8988T (cell line): ENCODE measurements at regions not wholly inside any gene's neighbourhood (a gene's known extent, or its start where the extent isn't known, plus 50 kb on each side); places are given as distances from the start of the nearest gene placed in this dataset.
"Not testable (repeated sequence)": the region's sequence is repeated elsewhere in the genome, so short reads cannot be mapped to it uniquely, and the experiment has no call there.

ENCODE experiments used
- DNase-seq: peaks from one replicate; pipeline ENCODE4 v3.0.0; 2011

DNA sequence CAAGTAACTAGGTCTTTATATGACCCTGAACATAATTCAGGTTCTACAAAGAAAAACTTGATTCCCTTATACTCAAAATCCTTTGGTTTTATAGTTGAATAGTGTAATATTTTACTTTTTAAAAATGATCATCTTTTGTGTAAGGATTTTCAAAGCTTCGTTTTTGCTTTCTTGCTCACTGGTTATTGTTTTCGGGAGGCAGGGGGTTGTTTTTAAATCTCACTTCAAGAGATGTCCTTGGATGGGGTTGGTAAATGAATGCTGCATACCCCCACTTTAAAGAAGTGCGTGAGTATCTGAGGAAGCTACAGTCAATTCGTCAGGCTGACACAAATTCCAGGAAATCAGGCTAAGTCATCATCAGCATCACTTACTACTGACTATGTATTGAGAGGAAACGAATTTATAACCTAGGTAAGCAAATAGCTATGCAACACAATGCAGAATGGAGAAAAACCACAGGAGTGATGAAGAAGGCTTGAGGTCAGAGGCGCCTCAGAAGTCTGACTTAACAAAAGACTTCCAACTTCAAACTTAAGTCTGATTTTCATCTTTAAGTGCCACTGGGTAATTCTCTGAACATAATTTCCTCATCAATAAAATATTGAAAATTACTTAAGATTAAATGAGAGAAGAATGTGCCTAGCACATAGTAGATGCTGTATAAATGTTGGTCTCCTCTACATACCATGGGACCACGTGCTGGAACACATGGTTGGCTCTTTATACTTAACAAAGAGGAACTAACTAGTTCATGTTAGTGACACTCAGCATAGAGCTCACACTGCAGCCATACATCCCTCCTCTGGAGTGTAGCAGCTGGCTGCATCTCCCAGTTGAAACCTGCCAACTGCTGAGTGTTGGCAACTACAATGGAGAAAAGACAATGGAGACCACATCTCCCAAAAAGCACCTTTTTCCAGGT, 106.0 kb upstream of the KIF2A start:
- DNase-seq: no peak

DNA sequence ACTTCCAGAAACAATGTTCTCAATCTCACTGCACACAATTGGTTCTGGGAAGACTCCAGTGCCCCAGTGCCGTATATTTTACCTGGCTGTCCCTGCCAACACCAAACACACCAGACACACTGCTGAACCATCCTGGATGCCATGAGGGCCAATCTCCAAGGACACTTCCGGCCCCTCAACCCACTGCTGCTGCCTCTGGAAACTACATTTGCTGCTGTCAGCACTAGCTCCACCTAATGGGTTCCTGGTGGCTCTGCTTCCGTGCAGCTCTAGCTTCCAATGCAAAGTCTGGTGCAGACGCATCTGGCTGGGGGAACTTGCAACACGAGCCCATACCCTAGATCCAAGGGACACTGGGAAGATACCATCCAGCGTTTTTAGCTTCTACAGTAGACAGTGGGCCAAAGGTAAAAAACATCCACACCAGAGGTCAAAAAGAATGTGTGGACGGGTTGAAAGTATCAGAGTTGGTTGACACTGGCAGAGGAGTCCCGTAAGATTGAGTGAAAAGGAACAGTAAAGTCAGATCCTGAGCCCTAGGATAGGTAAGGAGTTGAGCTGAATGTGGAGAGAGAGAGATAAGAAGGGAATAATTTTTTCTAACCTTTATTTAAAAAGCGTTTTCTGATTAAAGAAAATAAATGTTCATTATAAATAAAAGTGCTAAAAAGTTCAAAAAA, 99.7 kb upstream of the KIF2A start:
- no peak for DNase-seq

DNA sequence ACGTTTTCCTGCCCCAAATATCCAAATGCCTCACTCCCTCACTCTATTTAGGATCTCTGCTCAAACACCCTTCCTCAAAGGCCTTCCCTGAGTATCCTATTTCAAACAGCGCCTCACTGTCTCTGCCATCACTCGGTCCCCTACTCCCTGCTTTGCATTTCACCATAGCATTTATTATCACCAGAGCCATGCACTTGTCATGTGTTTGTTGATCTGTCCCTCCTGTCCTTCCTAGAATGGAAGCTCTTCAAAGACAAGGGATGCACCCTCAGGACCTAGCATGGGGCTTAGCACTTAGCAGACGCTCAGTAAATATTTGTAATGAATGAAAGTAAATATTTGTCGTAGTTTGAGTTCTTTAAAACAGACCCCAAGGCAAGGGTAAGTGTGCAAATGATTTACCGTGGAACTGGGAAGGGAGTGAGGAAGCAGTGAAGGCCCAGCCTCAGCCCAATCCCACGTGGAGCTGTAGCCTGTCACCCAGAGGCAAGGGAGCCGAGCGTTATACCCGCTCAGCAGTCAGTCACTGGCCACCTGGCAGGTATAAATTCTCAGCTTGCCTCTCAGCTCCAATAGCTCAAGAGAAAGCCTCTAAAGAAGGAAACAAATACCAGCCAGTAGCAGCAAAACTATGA, 97.7 kb upstream of the KIF2A start:
- DNase-seq: no peak

DNA sequence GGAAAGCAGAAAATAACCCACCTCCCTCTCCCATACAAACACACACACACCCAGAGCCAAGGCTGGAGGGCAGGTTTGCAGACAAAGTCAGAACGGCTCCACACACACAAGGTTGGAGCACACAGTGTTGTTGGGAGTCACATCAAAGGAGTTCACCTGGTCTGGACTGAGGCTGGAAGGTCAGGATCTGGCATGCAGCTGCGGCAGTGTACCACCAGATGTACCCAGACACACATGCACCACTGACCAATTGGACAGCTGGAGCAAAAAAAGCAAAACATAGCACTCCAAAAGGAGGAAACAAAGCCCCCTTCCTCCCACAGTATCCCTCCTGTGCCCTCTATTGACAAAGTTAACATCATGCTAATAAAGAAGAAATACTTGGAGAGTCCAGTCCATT, 94.6 kb upstream of the KIF2A start:
- DNase-seq: no peak

GRCh38 chr5:62212648-62213047, 93.4 kb upstream of the KIF2A start:
- no peak for DNase-seq

- no peak for DNase-seq
Observed at GRCh38 chr5:62214701-62215100, 91.3 kb upstream of the KIF2A start.

- DNase-seq: not testable (repeated sequence)
Observed at GRCh38 chr5:62216603-62217002, 89.4 kb upstream of the KIF2A start.

DNA sequence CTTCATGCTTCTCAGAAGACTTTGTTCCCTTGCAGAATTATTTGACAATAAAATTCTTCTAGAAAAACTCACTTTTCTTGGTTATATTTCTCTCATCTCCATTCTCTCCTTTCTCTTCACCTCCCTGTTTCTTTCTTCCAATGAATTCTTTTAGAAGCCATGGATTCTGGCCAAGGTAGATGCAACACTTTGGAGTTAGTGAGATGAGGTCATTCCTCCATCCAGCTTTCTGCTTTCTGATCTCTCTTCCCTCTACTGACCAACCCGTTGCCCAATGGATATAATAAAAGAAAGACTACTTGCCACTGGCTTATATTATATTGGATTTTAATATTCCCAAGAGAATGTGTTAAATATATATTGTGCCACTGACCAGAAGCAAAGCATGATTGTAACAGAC, 88.9 kb upstream of the KIF2A start:
- not testable (repeated sequence) for DNase-seq

- DNase-seq: not testable (repeated sequence)
Observed at GRCh38 chr5:62218860-62219259, 87.1 kb upstream of the KIF2A start.

DNA sequence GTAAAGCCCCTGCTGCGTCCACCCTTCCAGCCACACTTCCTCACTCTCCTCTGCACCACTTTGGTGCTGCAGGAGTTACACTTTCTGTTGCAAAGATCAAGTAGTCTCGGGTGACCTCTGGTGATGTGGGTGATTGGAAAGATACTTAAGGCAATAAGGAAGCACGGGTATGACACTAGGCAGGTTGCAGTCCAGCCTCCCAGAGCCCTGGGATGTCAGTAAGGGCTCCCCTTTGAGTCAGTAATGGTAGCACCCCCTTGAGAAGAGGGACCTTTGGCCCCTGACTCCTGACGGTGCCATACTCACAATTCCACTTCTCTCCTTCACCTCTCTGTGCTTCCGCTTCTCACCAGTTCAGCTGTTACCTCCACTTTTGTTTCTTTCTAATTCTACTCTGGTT, 84.1 kb upstream of the KIF2A start:
- DNase-seq: not testable (repeated sequence)

DNA sequence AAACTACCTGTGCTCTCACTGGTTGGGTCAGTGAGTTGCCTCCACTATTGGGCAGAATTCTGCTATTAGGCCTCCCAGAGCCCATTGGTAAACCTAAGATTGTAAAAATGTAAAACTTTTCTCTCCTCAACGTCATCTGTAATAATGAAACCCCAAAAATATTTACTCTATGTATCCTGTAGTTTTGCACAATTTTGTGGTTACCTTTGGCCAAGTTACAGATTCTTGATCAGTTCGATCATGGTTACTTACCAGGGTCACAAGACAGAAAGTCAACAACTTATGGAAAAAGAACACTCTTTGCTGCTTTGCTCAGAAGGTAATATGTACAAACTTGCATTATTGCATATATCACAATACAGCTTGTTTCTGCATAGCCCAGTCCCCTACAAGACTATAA, 83.7 kb upstream of the KIF2A start:
- DNase-seq: not testable (repeated sequence)

DNA sequence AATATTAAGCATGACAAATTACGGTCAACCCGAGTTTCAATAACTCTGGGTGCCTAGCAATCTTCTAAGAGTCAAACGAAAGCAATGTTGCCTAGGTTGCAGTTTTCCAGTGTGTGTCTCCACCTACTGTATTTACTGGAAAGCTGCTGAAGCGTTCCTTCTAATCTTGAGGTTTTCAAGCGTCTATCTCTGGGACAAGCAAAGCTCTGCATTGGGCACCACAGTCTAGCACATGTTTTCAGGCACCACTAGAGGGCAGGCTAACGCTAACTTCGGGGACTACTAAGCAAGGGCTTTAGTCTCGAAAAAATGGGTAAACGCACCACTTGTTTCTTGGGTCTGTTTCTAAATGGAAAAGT, 82.7 kb upstream of the KIF2A start:
- DNase-seq: not testable (repeated sequence)

- DNase-seq: not testable (repeated sequence)
Observed at GRCh38 chr5:62224987-62225601, 80.9 kb upstream of the KIF2A start.

DNA sequence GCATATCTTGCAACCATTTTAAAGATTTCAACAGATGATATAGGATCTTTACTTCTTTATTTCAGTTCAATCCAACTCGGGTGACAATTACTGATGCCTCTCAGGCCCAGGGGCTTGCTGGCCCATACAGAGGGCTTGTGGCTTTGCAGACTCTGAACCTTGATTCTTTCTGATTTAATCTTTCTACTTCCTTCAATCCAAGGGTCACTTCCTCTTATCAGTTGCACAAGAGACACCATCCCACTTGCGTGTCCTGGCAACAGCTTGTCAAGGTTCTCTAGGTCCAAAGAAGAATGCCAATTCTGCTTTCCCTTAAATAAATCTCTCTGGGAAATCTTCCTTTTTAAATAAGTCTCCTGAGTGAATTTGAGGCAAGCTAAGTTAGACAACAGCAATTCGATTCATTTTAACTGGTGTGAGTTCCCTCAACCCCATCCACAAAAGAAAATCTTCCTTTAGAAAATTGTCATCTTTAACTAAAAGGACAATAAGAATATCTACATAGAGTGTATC, 75.1 kb upstream of the KIF2A start:
- not testable (repeated sequence) for DNase-seq

DNA sequence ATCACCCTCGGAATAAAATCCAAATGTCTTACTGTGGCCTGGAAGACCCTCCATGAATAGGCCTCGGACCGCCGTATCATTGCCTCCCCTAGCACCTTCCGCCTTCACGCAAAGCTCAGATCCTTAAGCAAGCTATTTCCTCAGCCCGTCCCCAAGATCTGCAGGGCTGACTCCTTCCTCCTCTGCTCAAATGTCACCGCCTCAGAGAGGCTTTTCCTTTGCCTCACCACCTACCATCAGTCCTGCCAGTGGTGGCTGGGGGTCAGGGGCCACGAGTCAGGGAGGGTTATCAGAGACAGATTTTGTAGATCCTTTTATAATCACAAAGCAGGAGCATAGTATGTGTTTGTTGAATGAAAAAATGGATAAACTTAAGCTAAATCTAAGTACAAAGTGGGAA, 74.4 kb upstream of the KIF2A start:
- no peak for DNase-seq

DNA sequence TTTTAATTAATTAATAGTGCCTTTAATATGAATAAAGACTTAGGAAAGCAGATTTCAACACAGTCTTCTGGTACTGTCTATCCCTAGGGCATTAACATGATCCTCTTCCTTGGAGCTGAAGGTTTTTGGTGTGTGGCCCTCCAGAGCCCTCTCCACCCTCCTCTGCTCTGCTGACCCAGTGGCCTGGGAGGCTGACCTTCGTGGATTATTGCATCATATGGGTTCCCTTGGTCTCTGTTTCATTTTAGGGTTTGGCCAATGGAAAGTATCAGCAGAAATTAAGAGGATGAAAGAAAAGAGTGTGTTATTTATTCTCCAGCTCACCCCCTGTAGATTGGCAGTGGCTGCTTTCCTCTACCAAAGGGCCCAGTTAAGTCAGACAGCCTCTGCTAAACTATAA, 73.8 kb upstream of the KIF2A start:
- not testable (repeated sequence) for DNase-seq

DNA sequence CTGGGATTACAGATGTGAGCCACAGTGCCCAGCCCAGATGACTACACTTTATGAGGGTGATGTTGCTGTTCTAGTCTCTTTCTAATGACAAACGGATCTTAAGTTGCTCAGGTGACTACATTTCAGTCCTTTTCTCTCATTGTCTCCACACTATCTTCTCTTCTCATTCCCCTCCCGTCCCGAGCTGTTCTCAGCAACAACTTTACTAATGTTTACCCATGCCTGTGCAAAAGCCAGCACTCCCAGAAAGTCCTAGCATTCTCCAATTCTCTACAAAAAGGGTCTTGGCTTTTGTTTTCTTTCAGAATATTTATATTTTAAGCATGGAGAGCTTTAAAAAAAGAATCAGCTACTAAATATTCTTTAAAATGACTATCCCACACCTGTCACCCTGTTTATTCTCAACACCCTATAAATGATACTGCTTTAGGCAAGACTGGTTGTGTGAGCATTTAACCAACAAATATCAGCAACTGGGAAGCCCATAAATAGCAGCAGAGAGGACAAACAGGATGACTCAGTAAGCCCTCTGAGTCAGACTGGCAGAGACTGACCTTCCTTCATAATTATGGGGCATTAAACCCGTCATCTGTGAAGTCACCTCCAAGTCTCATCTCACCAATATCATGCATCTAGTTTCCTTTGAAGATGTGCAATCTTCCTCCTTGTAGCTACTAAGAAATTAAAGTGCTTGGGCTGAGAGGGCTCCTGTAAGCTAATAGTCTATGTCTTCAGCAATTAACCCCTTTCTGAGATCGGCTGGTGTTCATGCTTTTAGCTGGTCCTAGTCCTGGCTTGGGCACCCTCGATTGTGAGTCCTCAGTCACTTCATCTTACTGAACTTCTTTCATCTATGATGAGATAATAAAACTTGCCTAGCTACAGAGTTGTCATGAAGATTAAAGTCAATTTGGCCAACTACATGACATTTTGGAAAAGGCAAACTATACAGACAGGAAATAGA, 72.6 kb upstream of the KIF2A start:
- not testable (repeated sequence) for DNase-seq

- DNase-seq: not testable (repeated sequence)
Observed at GRCh38 chr5:62236593-62236992, 69.4 kb upstream of the KIF2A start.

- not testable (repeated sequence) for DNase-seq
Observed at GRCh38 chr5:62237944-62238343, 68.1 kb upstream of the KIF2A start.

- DNase-seq: not testable (repeated sequence)
Observed at GRCh38 chr5:62238584-62238983, 67.4 kb upstream of the KIF2A start.

GRCh38 chr5:62240494-62240893, 65.5 kb upstream of the KIF2A start:
- not testable (repeated sequence) for DNase-seq

DNA sequence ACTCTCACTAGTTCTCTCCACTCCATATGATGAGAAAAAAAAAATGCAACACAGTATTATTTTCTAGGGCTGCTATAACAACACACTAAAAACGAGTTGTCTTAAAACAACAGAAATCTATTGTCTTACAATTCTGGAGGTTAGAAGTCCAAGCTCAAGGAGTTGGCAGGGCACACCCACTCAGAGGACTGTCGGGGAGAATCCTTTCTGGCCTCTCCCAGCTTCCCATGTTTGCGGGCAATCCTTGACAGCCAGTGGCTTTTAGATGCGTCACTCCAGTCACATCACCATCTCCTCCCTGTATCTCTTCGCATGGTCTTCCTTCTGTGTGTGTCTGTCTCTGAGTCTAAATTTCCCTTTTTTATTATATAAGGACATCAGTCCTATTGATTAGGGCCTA, 64.0 kb upstream of the KIF2A start:
- DNase-seq: not testable (repeated sequence)
